GM12891 (cell line): ENCODE measurements at regions not wholly inside any gene's neighbourhood (a gene's known extent, or its start where the extent isn't known, plus 50 kb on each side); places are given as distances from the start of the nearest gene placed in this dataset.

Experiments used
- PAX5 ChIP-seq: IDR thresholded peaks from 2 replicates; pipeline ENCODE4 v1.6.1; 2011; ENCODE audit warnings: low read length, moderate library complexity, mild to moderate bottlenecking; ENCODE audit not compliant: insufficient read depth, severe bottlenecking
- POLR2A ChIP-seq: IDR thresholded peaks from 2 replicates; pipeline ENCODE4 v1.6.1; 2011; ENCODE audit warnings: low read depth, low read length, control low read depth
- POLR2AphosphoS5 ChIP-seq: IDR thresholded peaks from 2 replicates; pipeline ENCODE4 v1.6.1; 2011; ENCODE audit warnings: low read depth, low read length, control low read depth
- TAF1 ChIP-seq: IDR thresholded peaks from 2 replicates; pipeline ENCODE4 v1.6.1; 2011; ENCODE audit warnings: low read depth, low read length, control low read depth

- no peak for TF ChIP-seq PAX5
- TF ChIP-seq POLR2A = no peak
- no peak for TF ChIP-seq POLR2AphosphoS5
- no peak for TF ChIP-seq TAF1
Observed at GRCh38 chr15:52844823-52845222, 54.7 kb upstream of the ONECUT1 start.
